K562 (cell line): ENCODE measurements at regions not wholly inside any gene's neighbourhood (a gene's known extent, or its start where the extent isn't known, plus 50 kb on each side); places are given as distances from the start of the nearest gene placed in this dataset.

Experiments used
- ATAC-seq: fragments of 200-7000 bp; cut with Tn5 transposase; 3 replicates; pipeline ENCODE4 v1.9.1; 2020; ENCODE audit warnings: moderate library complexity
- BruUV-seq: library from RNA; stranded (reverse); fragments of 400-500 nt; replicated peaks from 2 replicates; lab custom pipeline; 2021; lab: Mats Ljungman, UMichigan
- CTCF ChIA-PET: fragments of 300-600 bp; formaldehyde crosslinking; extraction: SDS; loops from one replicate; lab custom pipeline; 2021; ENCODE audit warnings: low intra/inter-chr PET ratio; lab: Yijun Ruan, JAX
- POLR2A ChIA-PET: fragments of 300-600, 350-650 bp; sonication (Branson Sonifier 250); formaldehyde crosslinking; extraction: SDS; loops from one replicate; lab custom pipeline; 2021; ENCODE audit warnings: antibody characterized with exemption, inconsistent platforms; lab: Yijun Ruan, JAX
- DNase-seq, 4 experiments: peaks; one replicate each; pipeline versions ENCODE4 v3.0.0 to v3.0.0-alpha.2; 2011 to 2018; ENCODE audit warnings: low spot score in 3 of 4, mixed read lengths in 3 of 4; ENCODE audit errors: extremely low read depth in 1 of 4
- FAIRE-seq: peaks from 2 replicates; lab custom pipeline; 2011; peaks lifted over from hg19 to GRCh38; lab: Jason Lieb, UNC
- H2AFZ ChIP-seq: 2 replicates; pipeline ENCODE4 v1.6.0; 2011; ENCODE audit warnings: low read depth, low read length, control low read depth, inconsistent platforms
- H3K27ac ChIP-seq: fragments of 200-600 bp; 3 replicates; pipeline ENCODE4 v1.8.0; 2011; ENCODE audit warnings: low read depth, mild to moderate bottlenecking, control low read depth, inconsistent platforms, low read length, moderate library complexity, mixed read lengths; ENCODE audit errors: extremely low read depth
- H3K27me3 ChIP-seq, 2 experiments: fragments of 300-600 bp in 1 of 2; 2 replicates in 1 of 2; 3 replicates in 1 of 2; pipeline versions ENCODE4 v1.6.0 to v1.8.0; 2011; ENCODE audit warnings: inconsistent platforms in 2 of 2, low read length in 2 of 2, mild to moderate bottlenecking in 1 of 2, mixed read lengths in 1 of 2, moderate library complexity in 1 of 2; ENCODE audit not compliant: control insufficient read depth in 2 of 2, insufficient read depth in 2 of 2
- H3K36me3 ChIP-seq: fragments of 300-600 bp; 3 replicates; pipeline ENCODE4 v1.8.0; 2011; ENCODE audit warnings: mild to moderate bottlenecking, low read length, inconsistent platforms; ENCODE audit not compliant: control insufficient read depth, insufficient read depth
- H3K4me1 ChIP-seq, 2 experiments: fragments of 200-600 bp in 1 of 2; replicated peaks in 1 of 2; 2 replicates in 1 of 2; 3 replicates in 1 of 2; pipeline versions ENCODE4 v1.5.1 to v1.8.0; 2011; ENCODE audit warnings: inconsistent platforms in 2 of 2, low read length in 2 of 2, mild to moderate bottlenecking in 1 of 2, mixed read lengths in 1 of 2, moderate library complexity in 1 of 2; ENCODE audit not compliant: control insufficient read depth in 2 of 2, insufficient read depth in 2 of 2
- H3K4me2 ChIP-seq: 2 replicates; pipeline ENCODE4 v1.6.1; 2011; ENCODE audit warnings: low read length, control low read depth, inconsistent platforms, mixed read lengths; ENCODE audit not compliant: insufficient read depth
- H3K4me3 ChIP-seq: fragments of 200-600 bp; sonication (generic), shearing (Covaris generic); 2 replicates; pipeline ENCODE4 v1.5.1; 2016; ENCODE audit warnings: control low read depth, inconsistent platforms
- H3K79me2 ChIP-seq: fragments of 200-600 bp; 3 replicates; pipeline ENCODE4 v1.8.0; 2011; ENCODE audit warnings: low read length, inconsistent platforms; ENCODE audit not compliant: control insufficient read depth, insufficient read depth
- H3K9ac ChIP-seq, 2 experiments: 2 replicates each; pipeline versions ENCODE4 v1.6.0 to v1.6.1; 2011; ENCODE audit warnings: low read depth in 2 of 2, low read length in 2 of 2, control low read depth in 1 of 2, inconsistent platforms in 1 of 2, mild to moderate bottlenecking in 1 of 2, mixed read lengths in 1 of 2; ENCODE audit not compliant: insufficient read depth in 1 of 2
- H3K9me1 ChIP-seq: one replicate; pipeline ENCODE4 v1.6.0; 2011; ENCODE audit warnings: inconsistent platforms, mild to moderate bottlenecking, low read length, moderate library complexity; ENCODE audit not compliant: control insufficient read depth, insufficient read depth
- H3K9me3 ChIP-seq: replicated peaks from 2 replicates; pipeline ENCODE4 v1.5.1; 2011; ENCODE audit warnings: low read depth, low read length, inconsistent platforms; ENCODE audit not compliant: control insufficient read depth, insufficient read depth
- H4K20me1 ChIP-seq: replicated peaks from 2 replicates; pipeline ENCODE4 v1.6.1; 2011; ENCODE audit warnings: low read length, inconsistent platforms, mixed read lengths; ENCODE audit not compliant: control insufficient read depth, insufficient read depth
- BHLHE40 ChIP-seq: IDR thresholded peaks from 2 replicates; pipeline ENCODE4 v1.6.1; 2011; ENCODE audit warnings: low read length, improper control_type of control experiment
- EP400 ChIP-seq: fragments of 450-650 bp; IDR thresholded peaks from 2 replicates; pipeline ENCODE4 v1.6.1; 2017; ENCODE audit warnings: antibody characterized with exemption, mild to moderate bottlenecking, moderate library complexity
- GABPB2 ChIP-seq: fragments of 250-450 bp; sonication (Bioruptor Pico); conservative IDR thresholded peaks from 2 replicates; pipeline ENCODE4 v1.5.1; 2021; ENCODE audit warnings: mild to moderate bottlenecking
- NFRKB ChIP-seq: fragments of 450-650 bp; IDR thresholded peaks from 2 replicates; pipeline ENCODE4 v1.6.1; 2016; ENCODE audit warnings: low read depth
- NKRF ChIP-seq: fragments of 450-650 bp; IDR thresholded peaks from 2 replicates; pipeline ENCODE4 v1.6.1; 2016; ENCODE audit warnings: borderline replicate concordance
- SAP30 ChIP-seq: fragments of 200-600 bp; sonication (generic); IDR thresholded peaks from 2 replicates; pipeline ENCODE4 v1.6.1; 2012; ENCODE audit warnings: borderline replicate concordance, low read depth, mild to moderate bottlenecking, moderate library complexity, low read length, control low read depth, inconsistent platforms; ENCODE audit not compliant: insufficient read depth, poor library complexity, severe bottlenecking
- SRSF7 ChIP-seq: fragments of 200-400 bp; formaldehyde crosslinking; optimal IDR thresholded peaks from 2 replicates; pipeline ENCODE3; 2017; ENCODE audit warnings: mild to moderate bottlenecking, low read depth, low read length
- STAT5A ChIP-seq: IDR thresholded peaks from 2 replicates; pipeline ENCODE4 v1.6.1; 2012; ENCODE audit warnings: low read length, inconsistent platforms, borderline replicate concordance
- THRAP3 ChIP-seq: fragments of 450-650 bp; IDR thresholded peaks from 2 replicates; pipeline ENCODE4 v1.6.1; 2016; ENCODE audit warnings: mild to moderate bottlenecking, inconsistent platforms, borderline replicate concordance
- YY1 ChIP-seq, 3 experiments: IDR thresholded peaks; 2 replicates each; pipeline ENCODE4 v1.6.1; 2011; ENCODE audit warnings: low read length in 2 of 3, mild to moderate bottlenecking in 2 of 3, moderate library complexity in 2 of 3, borderline replicate concordance in 1 of 3, control low read depth in 1 of 3, low read depth in 1 of 3; ENCODE audit not compliant: insufficient read depth in 3 of 3, insufficient replicate concordance in 2 of 3, control insufficient read depth in 1 of 3, insufficient read length in 1 of 3; ENCODE audit errors: extremely low read depth in 1 of 3
- WGBS: fragments of 100-300 bp; shearing (Covaris generic); methylation state at CpG from one replicate; pipeline ENCODE4 v1.1.6; 2016; ENCODE audit warnings: low coverage, mixed read lengths; ENCODE audit not compliant: insufficient coverage; ENCODE audit errors: missing lambda C conversion rate; 5-methylcytosine and 5-hydroxymethylcytosine counted together
- in situ Hi-C: fragments of 300-500 bp; cut with MboI; formaldehyde crosslinking; loops from 4 replicates; pipeline ENCODE4 v1.15.0; 2018; ENCODE audit warnings: inconsistent platforms, mixed read lengths
- intact Hi-C: fragments of 100-400 bp; cut with micrococcal nuclease; formaldehyde crosslinking; loops from 2 replicates; pipeline ENCODE4 v1.14.2; 2022

DNA sequence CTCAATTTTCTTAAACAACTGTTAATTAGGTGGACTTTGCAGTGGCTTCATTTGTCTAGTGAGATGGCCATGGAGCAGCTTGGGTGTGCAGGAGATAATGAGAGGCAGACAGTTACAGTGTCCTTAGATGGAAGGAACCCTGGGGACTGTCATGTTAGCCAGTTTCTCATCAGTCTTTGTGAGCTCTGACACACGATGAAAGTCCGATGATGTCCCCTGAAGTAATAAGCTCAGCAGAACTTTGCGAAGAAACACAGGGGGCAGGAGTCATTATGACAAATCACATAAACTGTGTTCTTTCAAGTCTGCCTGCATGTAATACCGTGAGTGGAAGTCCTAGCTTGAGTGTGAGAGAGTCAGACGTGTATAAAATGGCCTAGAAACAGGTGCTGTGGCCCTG is 201.8 kb downstream of the DRD1 start:
- Histone ChIP-seq H2AFZ (no peak overlapping the region), H3K79me2 (no peaks in the 10 kb centered on the region), H3K27me3 (peaks cover 2 to 21% of the 10 kb centered on the region in 2 experiments; a peak in 2 of 5 replicates), H3K4me1 (no peaks in the 10 kb centered on the region), H4K20me1 (no peaks in the 10 kb centered on the region), H3K4me2 (no peak overlapping the region), H3K27ac (no peak overlapping the region), H3K36me3 (no peaks in the 10 kb centered on the region), H3K4me3 (no peak overlapping the region)
- DNase-seq (no peak), ATAC-seq (no peak)
- in situ Hi-C loops (no loop called here), intact Hi-C loops (no loop called here)
- 0% methylated on average over 5 of the region's 5 CpGs for WGBS
- no TSS peak for BruUV-seq
- CTCF ChIA-PET, result no interaction called here
- TF ChIP-seq THRAP3, result no peak
- no peak for TF ChIP-seq GABPB2 (CRISPR knock-in tag)
- TF ChIP-seq SRSF7, result no peak
- TF ChIP-seq, all 486 proteins: peak for 0
- Histone ChIP-seq H3K9me1 (no peaks in the 10 kb centered on the region), H3K9ac (no peak overlapping the region), H3K9me3 (no peaks in the 10 kb centered on the region)
- FAIRE-seq, result no peak
- POLR2A ChIA-PET, result interaction anchor here (0.6 kb wide), 1 partner anchor 24 kb away, joined by 3 read pairs; no protein-coding TSS in a partner anchor

- no peak for FAIRE-seq
- no peak for TF ChIP-seq NKRF
- TF ChIP-seq STAT5A, result no peak
- no peak for TF ChIP-seq SAP30
- TF ChIP-seq NFRKB, result no peak
- no peak for TF ChIP-seq EP400
- no peak for TF ChIP-seq BHLHE40
- TF ChIP-seq YY1 (IDR thresholded peaks at IDR 0.05; ENCODE audit: borderline replicate concordance in 1 of 3, control insufficient read depth in 1 of 3, extremely low read depth in 1 of 3, insufficient read depth in 3 of 3, insufficient read length in 1 of 3, insufficient replicate concordance in 2 of 3, low read depth in 1 of 3, low read length in 2 of 3), result no peak
- TF ChIP-seq, all 486 proteins: peak for 0
- Histone ChIP-seq H3K27ac (no peak overlapping the region), H3K9me1 (no peaks in the 10 kb centered on the region), H3K4me3 (no peak overlapping the region), H3K27me3 (peaks cover 2 to 25% of the 10 kb centered on the region in 2 experiments; a peak in 2 of 5 replicates), H3K9ac (no peak overlapping the region), H3K4me1 (no peaks in the 10 kb centered on the region), H3K4me2 (no peak overlapping the region), H3K9me3 (no peaks in the 10 kb centered on the region), H3K36me3 (no peaks in the 10 kb centered on the region), H2AFZ (no peak overlapping the region), H4K20me1 (no peaks in the 10 kb centered on the region; the same call in 1 of the 2 replicates), H3K79me2 (no peaks in the 10 kb centered on the region)
- POLR2A ChIA-PET, result no interaction called here
- ATAC-seq (no peak), DNase-seq (no peak)
- WGBS, result 1% methylated on average over 5 of the region's 5 CpGs
- in situ Hi-C loops, result no loop called here
- BruUV-seq, result no TSS peak
- intact Hi-C loops, result no loop called here
- CTCF ChIA-PET, result no interaction called here
Observed at GRCh38 chr5:175238326-175238725, 205.7 kb downstream of the DRD1 start.
